Stimulated activated CD4-positive, alpha-beta T cell treated with anti-CD3 and anti-CD28 coated beads, Interleukin-2, amount 100 ng/mL, for 24 hours (primary cell): ENCODE measurements at regions not wholly inside any gene's neighbourhood (a gene's known extent, or its start where the extent isn't known, plus 50 kb on each side); places are given as distances from the start of the nearest gene placed in this dataset.

Experiments
- DNase-seq, 2 donors: peaks; one replicate each; pipeline ENCODE4 v3.0.0-alpha.2; 2020

- no peak for DNase-seq
Observed at GRCh38 chr2:2558476-2558875, 227.4 kb upstream of the MYT1L start.

GRCh38 chr2:2557475-2557874, 226.4 kb upstream of the MYT1L start:
- DNase-seq, result no peak

GRCh38 chr2:2550856-2551255, 219.8 kb upstream of the MYT1L start:
- DNase-seq, result no peak

- DNase-seq, result no peak
Observed at GRCh38 chr2:2547911-2548310, 216.8 kb upstream of the MYT1L start.

GRCh38 chr2:2547451-2547850, 216.4 kb upstream of the MYT1L start:
- DNase-seq, result no peak

- no peak for DNase-seq
Observed at GRCh38 chr2:2546046-2546445, 215.0 kb upstream of the MYT1L start.

- no peak for DNase-seq
Observed at GRCh38 chr2:2542966-2543611, 212.0 kb upstream of the MYT1L start.

- no peak for DNase-seq
Observed at GRCh38 chr2:2542316-2542715, 211.2 kb upstream of the MYT1L start.

GRCh38 chr2:2540406-2540805, 209.3 kb upstream of the MYT1L start:
- DNase-seq, result no peak

- no peak for DNase-seq
Observed at GRCh38 chr2:2536416-2537056, 205.5 kb upstream of the MYT1L start.

GRCh38 chr2:2530334-2530733, 199.3 kb upstream of the MYT1L start:
- DNase-seq, result no peak

GRCh38 chr2:2528846-2529245, 197.8 kb upstream of the MYT1L start:
- DNase-seq, result no peak

GRCh38 chr2:2527148-2527547, 196.1 kb upstream of the MYT1L start:
- no peak for DNase-seq

GRCh38 chr2:2524348-2524941, 193.4 kb upstream of the MYT1L start:
- DNase-seq, result no peak

- no peak for DNase-seq
Observed at GRCh38 chr2:2523461-2524347, 192.6 kb upstream of the MYT1L start.

- no peak for DNase-seq
Observed at GRCh38 chr2:2520401-2520811, 189.3 kb upstream of the MYT1L start.

- DNase-seq, result no peak
Observed at GRCh38 chr2:2519381-2519780, 188.3 kb upstream of the MYT1L start.

- no peak for DNase-seq
Observed at GRCh38 chr2:2517399-2517798, 186.3 kb upstream of the MYT1L start.

GRCh38 chr2:2516386-2516785, 185.3 kb upstream of the MYT1L start:
- DNase-seq, result no peak

- no peak for DNase-seq
Observed at GRCh38 chr2:2512931-2513330, 181.9 kb upstream of the MYT1L start.

- no peak for DNase-seq
Observed at GRCh38 chr2:2507417-2507997, 176.4 kb upstream of the MYT1L start.

- no peak for DNase-seq
Observed at GRCh38 chr2:2506536-2506935, 175.5 kb upstream of the MYT1L start.

GRCh38 chr2:2505604-2506003, 174.5 kb upstream of the MYT1L start:
- no peak for DNase-seq
